GM20000 (cell line): ENCODE measurements at regions not wholly inside any gene's neighbourhood (a gene's known extent, or its start where the extent isn't known, plus 50 kb on each side); places are given as distances from the start of the nearest gene placed in this dataset.

Experiments
- DNase-seq: peaks from one replicate; pipeline ENCODE4 v3.0.0; 2012; ENCODE audit warnings: low spot score
- TF ChIP-seq, protein P1 (sequence below): IDR thresholded peaks from 2 replicates; pipeline ENCODE4 v1.5.1; 2012; ENCODE audit warnings: mild to moderate bottlenecking, control low read depth; ENCODE audit errors: extremely low read depth, missing control alignments

- TF ChIP-seq, protein P1, sequence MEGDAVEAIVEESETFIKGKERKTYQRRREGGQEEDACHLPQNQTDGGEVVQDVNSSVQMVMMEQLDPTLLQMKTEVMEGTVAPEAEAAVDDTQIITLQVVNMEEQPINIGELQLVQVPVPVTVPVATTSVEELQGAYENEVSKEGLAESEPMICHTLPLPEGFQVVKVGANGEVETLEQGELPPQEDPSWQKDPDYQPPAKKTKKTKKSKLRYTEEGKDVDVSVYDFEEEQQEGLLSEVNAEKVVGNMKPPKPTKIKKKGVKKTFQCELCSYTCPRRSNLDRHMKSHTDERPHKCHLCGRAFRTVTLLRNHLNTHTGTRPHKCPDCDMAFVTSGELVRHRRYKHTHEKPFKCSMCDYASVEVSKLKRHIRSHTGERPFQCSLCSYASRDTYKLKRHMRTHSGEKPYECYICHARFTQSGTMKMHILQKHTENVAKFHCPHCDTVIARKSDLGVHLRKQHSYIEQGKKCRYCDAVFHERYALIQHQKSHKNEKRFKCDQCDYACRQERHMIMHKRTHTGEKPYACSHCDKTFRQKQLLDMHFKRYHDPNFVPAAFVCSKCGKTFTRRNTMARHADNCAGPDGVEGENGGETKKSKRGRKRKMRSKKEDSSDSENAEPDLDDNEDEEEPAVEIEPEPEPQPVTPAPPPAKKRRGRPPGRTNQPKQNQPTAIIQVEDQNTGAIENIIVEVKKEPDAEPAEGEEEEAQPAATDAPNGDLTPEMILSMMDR, result peak; percentile 82
- DNase-seq, result peak; percentile 54
These were observed 91.8 kb upstream of the NHSL1 start for GRCh38 chr6:138590796-138591709.

DNA sequence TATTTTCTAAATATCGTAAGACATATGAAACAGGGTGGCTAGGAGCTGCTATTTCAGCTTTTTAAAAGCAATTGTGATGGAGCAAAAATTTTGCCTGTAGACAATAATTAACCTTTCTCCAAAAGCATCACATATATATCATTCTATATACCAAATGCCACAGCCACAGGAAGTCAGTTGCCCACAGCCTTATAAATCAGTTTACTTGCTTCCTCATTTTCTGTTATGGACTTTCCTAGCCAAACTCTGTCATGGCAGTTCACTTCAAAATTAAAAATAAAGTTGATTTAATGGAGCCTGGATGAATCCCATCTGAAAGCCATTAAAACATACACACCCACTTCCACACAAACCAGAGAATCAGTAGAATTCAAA, 93.4 kb upstream of the NHSL1 start:
- no peak for DNase-seq
- TF ChIP-seq, protein P1, result no peak

GRCh38 chr6:138593124-138593877, 94.0 kb upstream of the NHSL1 start:
- peak; percentile 51 for DNase-seq
- TF ChIP-seq, protein P1, result no peak

- TF ChIP-seq, protein P1, result no peak
- DNase-seq, result no peak
These were observed 94.8 kb upstream of the NHSL1 start for GRCh38 chr6:138593909-138594757.

DNA sequence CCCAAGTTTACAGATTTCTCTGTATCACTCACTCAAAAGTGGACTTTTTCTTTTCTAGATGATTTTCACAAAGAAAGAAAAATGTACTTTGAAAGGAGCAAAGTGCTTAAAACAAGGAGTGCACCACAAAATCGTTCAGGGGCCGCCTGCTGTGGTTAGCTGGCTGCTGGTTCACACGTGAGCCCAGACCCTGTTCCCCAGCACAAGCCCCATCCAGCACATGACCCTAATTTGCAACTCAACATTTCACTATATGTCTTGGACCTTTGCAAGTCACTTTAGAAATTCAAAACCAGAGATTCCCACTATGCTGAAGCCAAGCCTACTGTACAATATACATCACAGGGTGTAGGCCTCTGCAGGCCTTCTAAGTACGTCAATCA, 95.5 kb upstream of the NHSL1 start:
- TF ChIP-seq, protein P1, result no peak
- no peak for DNase-seq

DNA sequence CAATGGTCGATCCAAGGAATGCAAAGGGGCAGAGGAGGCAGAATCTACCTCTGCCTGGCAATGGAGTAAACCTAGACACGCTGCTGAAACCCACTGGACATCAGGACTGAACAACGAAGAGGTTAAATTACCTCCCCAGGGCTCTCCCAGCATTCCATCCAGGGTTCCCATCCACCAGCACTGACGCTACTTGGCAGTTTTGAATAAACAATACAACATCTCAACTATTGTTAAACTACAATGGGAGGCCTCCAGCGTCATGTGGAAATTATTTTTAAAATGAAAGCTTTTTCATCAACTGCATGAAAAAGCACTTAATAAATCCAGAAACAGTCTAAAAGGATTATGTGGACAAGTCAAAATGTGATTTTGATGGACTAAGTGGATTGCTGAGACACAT, 96.8 kb upstream of the NHSL1 start:
- no peak for DNase-seq
- TF ChIP-seq, protein P1, result no peak
